Omental fat pad (tissue), 3 donors: ENCODE measurements at regions not wholly inside any gene's neighbourhood (a gene's known extent, or its start where the extent isn't known, plus 50 kb on each side); places are given as distances from the start of the nearest gene placed in this dataset.

Experiments
- ATAC-seq: fragments of 150-250 bp; one replicate; pipeline ENCODE4 v1.9.1; 2016; ENCODE audit warnings: mild to moderate bottlenecking, moderate library complexity; ENCODE audit not compliant: low FRiP score
- DNase-seq: peaks from one replicate; pipeline ENCODE4 v3.0.0-alpha.2; 2019; ENCODE audit warnings: low spot score
- TF ChIP-seq, protein P1 (sequence below), 3 donors: fragments of 450-650 bp; IDR thresholded peaks; one replicate each; pipeline ENCODE4 v1.5.1; 2016 to 2017; ENCODE audit warnings: antibody characterized with exemption in 3 of 3, mild to moderate bottlenecking in 3 of 3, moderate library complexity in 2 of 3

GRCh38 chr5:100188778-100189177, 346.4 kb upstream of the FAM174A start:
- ATAC-seq (no peak), DNase-seq (no peak)
- TF ChIP-seq, protein P1, sequence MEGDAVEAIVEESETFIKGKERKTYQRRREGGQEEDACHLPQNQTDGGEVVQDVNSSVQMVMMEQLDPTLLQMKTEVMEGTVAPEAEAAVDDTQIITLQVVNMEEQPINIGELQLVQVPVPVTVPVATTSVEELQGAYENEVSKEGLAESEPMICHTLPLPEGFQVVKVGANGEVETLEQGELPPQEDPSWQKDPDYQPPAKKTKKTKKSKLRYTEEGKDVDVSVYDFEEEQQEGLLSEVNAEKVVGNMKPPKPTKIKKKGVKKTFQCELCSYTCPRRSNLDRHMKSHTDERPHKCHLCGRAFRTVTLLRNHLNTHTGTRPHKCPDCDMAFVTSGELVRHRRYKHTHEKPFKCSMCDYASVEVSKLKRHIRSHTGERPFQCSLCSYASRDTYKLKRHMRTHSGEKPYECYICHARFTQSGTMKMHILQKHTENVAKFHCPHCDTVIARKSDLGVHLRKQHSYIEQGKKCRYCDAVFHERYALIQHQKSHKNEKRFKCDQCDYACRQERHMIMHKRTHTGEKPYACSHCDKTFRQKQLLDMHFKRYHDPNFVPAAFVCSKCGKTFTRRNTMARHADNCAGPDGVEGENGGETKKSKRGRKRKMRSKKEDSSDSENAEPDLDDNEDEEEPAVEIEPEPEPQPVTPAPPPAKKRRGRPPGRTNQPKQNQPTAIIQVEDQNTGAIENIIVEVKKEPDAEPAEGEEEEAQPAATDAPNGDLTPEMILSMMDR (IDR thresholded peaks at IDR 0.05), result no peak

DNA sequence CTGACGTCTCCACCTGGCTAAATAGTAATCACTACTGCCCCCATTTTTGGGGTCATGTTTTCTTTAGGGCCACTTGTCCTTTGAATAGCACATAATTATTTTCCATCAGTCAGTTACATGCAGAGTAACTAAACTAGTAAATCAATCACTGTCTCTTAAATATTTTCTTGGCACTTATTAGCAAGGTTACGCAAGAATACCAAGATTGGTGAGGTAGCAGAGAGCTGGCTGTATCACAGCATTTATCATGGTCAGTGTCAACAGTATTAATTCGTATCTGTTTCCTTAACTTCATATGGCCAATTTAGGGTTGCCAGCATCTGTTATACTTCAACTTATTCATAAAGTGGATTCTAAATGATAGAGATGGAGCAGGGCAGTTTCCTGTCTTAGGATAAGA, 346.8 kb upstream of the FAM174A start:
- no peak for DNase-seq
- TF ChIP-seq, protein P1 (IDR thresholded peaks at IDR 0.05), result no peak
- no peak for ATAC-seq

DNA sequence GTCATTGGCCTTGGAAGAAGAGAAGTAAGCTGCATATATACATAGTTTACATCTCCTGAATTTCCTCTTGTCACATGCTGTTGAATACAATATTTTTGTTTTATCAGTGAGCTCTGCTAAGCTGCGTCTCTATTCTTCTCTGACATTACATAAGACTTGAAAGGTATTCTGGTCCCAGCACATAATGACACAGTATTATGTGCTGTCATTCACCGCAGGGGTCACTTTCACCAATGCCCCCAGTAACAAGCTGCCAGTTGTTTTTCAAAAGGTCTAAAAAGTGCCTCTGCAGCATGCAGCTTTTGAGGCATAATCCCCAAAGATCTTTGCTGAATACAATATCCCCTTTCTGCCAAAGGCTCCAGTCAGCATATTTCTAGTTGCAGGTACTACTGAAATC, 349.0 kb upstream of the FAM174A start:
- DNase-seq (no peak), ATAC-seq (no peak)
- TF ChIP-seq, protein P1 (IDR thresholded peaks at IDR 0.05), result no peak

DNA sequence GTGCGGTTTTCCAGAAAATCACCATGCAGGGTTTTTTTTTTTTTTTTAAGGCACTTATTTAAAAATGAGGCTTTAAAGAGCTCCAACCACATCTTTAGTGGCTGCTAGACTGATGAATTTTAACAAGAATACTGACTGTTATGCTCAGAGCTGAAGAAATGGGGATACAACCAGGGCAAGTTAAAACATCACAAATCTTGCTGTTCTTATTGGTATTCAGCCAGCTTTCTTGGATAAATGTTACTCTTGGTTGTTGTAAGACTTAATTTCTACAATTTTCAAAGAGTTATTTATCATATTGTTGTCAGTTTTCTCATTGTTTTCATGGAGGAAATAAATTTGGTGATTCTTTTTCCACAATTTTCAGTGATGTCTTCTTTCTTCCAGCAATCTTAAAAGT, 352.8 kb upstream of the FAM174A start:
- TF ChIP-seq, protein P1 (IDR thresholded peaks at IDR 0.05), result no peak
- DNase-seq (no peak), ATAC-seq (no peak)

- TF ChIP-seq, protein P1 (IDR thresholded peaks at IDR 0.05), result no peak
- ATAC-seq (no peak), DNase-seq (no peak)
Measured at GRCh38 chr5:100175346-100175745, 359.8 kb upstream of the FAM174A start.

DNA sequence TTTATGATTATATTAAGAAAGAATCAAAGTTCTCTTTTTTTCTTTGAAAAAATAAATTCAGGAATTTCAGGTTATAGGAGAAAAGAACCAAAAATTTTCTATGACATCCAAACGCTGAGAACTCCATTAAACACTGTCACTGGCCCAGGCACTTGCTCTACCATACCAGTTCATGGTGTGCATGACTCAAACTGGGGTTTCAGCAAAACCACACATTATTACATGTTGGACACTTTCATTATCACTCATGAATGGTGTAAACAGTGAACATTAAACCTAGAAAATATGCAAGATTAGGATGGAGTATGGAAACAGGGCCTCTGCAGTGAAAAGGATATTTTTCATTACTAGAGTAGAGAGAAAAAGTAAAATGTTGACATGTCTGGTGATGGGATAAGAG, 369.9 kb upstream of the FAM174A start:
- TF ChIP-seq, protein P1 (IDR thresholded peaks at IDR 0.05), result no peak
- ATAC-seq (no peak), DNase-seq (no peak)

DNA sequence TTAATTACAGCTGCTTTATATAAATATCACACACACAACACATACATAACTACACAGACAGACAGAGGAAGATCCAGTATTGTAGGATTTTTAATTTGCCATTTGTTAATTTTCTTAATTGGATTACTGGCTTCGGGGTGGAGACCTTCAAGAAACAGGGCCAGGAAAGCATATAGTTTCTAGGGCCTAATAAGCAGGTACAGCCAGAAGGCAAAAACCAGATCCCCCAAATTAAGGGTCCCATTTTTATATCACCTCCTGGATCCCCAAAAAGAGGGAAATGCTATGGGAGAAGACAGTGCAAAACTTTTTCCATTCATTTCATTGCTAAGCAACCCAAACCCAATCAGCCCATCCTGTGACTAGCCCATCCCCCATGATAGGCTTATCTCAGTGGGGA, 373.3 kb upstream of the FAM174A start:
- TF ChIP-seq, protein P1 (IDR thresholded peaks at IDR 0.05), result no peak
- DNase-seq, result no peak
- no peak for ATAC-seq
